PFSK-1 (cell line): ENCODE measurements at regions not wholly inside any gene's neighbourhood (a gene's known extent, or its start where the extent isn't known, plus 50 kb on each side); places are given as distances from the start of the nearest gene placed in this dataset.

Experiments
- FOXP2 ChIP-seq: optimal IDR thresholded peaks from 2 replicates; pipeline ENCODE3; 2011; ENCODE audit warnings: borderline replicate concordance, control low read depth, inconsistent platforms; ENCODE audit not compliant: insufficient read depth; ENCODE audit errors: extremely low read length, extremely low read depth
- POLR2AphosphoS5 ChIP-seq: IDR thresholded peaks from 2 replicates; pipeline ENCODE4 v1.6.1; 2012; ENCODE audit warnings: low read depth, mild to moderate bottlenecking, control low read depth, low read length, moderate library complexity
- REST ChIP-seq, 2 experiments: IDR thresholded peaks; 2 replicates each; pipeline versions ENCODE4 v1.6.1 to v1.8.0; 2011 to 2012; ENCODE audit warnings: low read depth in 2 of 2, low read length in 2 of 2, control low read depth in 1 of 2, inconsistent platforms in 1 of 2, mild to moderate bottlenecking in 1 of 2, moderate library complexity in 1 of 2; ENCODE audit not compliant: insufficient read depth in 1 of 2
- SIN3A ChIP-seq: IDR thresholded peaks from 2 replicates; pipeline ENCODE4 v1.6.1; 2012; ENCODE audit warnings: mild to moderate bottlenecking, low read length, moderate library complexity, borderline replicate concordance; ENCODE audit not compliant: insufficient read depth
- TAF1 ChIP-seq: IDR thresholded peaks from 2 replicates; pipeline ENCODE4 v1.6.1; 2012; ENCODE audit warnings: low read length, control low read depth, borderline replicate concordance; ENCODE audit not compliant: insufficient read depth

GRCh38 chr4:164188236-164188635 is 565.7 kb upstream of the SMIM31 start:
- TF ChIP-seq FOXP2 = no peak
- TF ChIP-seq SIN3A = no peak
- TF ChIP-seq REST (IDR thresholded peaks at IDR 0.05; ENCODE audit: insufficient read depth in 1 of 2, low read depth in 2 of 2, low read length in 2 of 2) = no peak

GRCh38 chr4:164192844-164193243 is 561.1 kb upstream of the SMIM31 start:
- TF ChIP-seq FOXP2 (no peak), POLR2AphosphoS5 (no peak)

GRCh38 chr4:164193676-164194075 is 560.3 kb upstream of the SMIM31 start:
- no peak for TF ChIP-seq POLR2AphosphoS5
- no peak for TF ChIP-seq TAF1
- no peak for TF ChIP-seq FOXP2
- TF ChIP-seq SIN3A = no peak
- TF ChIP-seq REST (IDR thresholded peaks at IDR 0.05; ENCODE audit: insufficient read depth in 1 of 2, low read depth in 2 of 2, low read length in 2 of 2) = no peak

GRCh38 chr4:164197556-164197955 is 556.4 kb upstream of the SMIM31 start:
- TF ChIP-seq REST (IDR thresholded peaks at IDR 0.05; ENCODE audit: insufficient read depth in 1 of 2, low read depth in 2 of 2, low read length in 2 of 2) (no peak), POLR2AphosphoS5 (no peak), SIN3A (no peak), FOXP2 (no peak), TAF1 (no peak)

- TF ChIP-seq TAF1 (no peak), REST (IDR thresholded peaks at IDR 0.05; ENCODE audit: insufficient read depth in 1 of 2, low read depth in 2 of 2, low read length in 2 of 2) (no peak), SIN3A (no peak)
Measured at GRCh38 chr4:164203476-164203875, 550.5 kb upstream of the SMIM31 start.

GRCh38 chr4:164204434-164204833 is 549.5 kb upstream of the SMIM31 start:
- TF ChIP-seq REST (IDR thresholded peaks at IDR 0.05; ENCODE audit: insufficient read depth in 1 of 2, low read depth in 2 of 2, low read length in 2 of 2) = no peak
